ENCODE measurements at regions not wholly inside any gene's neighbourhood (a gene's known extent, or its start where the extent isn't known, plus 50 kb on each side); places are given as distances from the start of the nearest gene placed in this dataset.

DNA sequence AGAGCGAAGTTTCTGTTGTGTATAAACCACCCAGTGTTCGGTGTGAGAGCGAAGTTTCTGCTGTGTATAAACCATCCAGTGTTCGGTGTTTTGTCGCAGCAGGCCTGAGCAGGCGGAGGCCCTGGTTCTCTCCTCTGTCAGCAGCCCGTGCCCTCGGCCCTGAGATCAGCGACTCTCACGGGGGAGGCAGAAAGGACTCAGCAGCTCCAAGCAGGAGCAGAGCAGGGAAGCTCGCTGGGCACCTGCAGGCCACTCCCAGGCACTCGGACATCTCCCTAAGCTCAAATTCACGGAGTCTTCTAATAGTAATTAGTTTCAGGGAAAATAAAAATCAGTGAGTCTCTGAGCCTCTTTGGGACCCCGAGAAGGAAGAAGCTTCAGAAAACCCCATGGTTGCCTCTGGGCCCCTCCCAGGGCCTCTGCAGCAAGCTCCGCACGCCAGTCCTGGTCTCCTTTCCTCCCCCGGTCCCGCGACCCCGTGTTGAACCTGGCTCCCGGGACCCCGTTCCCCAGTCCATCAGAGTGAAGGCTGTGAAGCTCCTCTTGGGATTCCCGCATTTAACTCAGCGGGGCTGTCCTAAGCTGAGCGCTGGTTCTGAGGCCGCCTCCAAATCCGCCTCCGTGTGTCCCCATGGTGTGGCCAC lies 81.9 kb upstream of the ADAMTS2 start:
- no peak for DNase-seq

DNA sequence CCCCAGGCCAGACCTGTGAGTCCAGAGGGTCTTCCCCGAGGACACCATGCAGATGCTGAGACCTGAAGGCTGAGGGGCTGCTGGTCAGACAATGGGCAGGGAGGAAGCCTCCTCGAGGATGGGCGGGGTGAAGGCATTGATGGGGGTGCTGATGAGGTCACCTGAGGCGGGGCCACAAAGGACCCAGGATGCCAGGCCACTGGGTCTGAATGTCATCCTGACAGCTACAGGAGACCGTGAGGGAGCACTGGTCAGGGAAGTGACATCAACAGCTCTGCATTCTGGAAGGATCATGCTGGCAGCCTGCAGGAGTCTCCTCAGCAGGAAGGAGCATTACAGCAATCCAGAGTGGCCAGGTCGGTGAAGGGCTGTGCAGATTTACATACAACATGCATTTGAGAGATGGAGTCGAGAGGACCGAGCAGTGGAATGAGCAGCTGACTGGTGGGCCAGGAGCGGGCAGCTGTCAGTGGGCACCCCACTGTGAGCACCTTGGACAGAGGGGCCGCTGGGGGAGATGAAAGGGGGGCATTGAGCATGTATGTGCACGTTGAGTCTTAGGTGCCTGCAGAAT lies 77.7 kb upstream of the ADAMTS2 start:
- no peak for DNase-seq

DNA sequence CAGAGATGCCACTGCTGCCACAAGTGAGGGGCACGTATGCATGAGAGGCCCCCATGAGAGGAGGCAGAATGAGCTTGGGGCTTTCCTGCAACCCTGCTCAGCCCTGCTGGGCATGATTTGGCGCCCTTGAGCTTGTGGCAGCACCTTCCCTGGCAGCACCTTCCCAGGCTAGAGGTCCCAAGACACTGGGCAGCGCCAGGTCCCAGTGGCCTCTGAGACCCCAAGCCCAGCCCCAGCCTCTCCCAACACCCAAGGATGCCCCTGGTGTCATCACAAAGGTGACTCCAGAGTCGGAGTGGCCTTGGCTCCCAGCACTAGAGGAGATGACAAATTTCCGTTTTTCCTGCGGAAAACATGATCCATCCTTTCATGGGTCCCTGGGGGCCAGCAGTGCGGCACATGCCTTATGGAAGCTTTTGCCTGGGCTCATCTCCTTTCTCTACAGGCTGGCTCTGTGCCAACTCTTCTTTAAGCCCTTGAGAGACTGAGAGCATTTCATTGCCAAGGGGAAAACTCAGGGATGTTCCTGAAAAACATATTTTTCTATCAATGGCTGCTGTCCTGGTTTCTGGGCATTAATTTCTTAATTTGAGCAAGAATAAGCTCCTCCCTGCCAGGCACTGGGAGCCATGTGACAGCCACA lies 77.1 kb upstream of the ADAMTS2 start:
- no peak for DNase-seq

- DNase-seq, result no peak
These were observed 76.1 kb upstream of the ADAMTS2 start for GRCh38 chr5:179421144-179421901.

DNA sequence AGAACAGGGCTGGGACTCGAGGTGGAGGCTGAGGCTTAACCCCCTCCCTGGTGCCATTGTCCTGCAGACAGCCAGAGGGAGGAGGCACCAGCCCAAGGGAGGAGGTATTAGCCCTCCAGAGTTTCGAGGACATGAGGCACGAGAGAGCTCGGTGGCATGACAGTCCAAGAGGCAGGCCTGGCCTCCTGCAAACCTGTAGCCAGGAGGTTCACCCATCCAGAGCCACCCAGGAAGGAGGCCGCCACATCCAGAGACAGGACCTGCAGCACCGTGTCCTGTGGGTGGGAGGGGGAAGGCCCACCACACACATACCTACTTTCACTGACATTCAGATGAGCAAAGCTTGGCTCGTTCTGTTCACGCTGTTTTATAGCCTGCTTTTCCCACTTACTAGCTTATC lies 75.2 kb upstream of the ADAMTS2 start:
- DNase-seq, result no peak

DNA sequence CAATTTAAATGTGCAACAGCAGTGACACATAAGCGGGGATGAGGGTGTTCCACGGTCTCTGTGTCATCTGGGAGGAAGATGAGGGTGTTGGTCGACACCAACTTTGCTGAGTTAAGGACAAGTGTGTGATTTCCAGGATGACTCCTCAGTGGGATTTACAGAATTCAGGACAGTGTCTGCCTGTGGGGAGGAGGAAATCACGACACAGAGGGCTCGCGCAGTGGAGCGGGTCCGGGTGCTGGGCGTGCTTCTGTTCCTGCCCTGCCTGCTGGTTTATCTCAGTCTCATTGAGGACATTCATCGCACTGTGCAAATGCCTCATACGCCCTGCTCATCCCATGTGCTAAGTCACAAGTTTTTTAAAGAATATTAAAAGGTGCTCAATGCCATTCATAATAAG lies 73.7 kb upstream of the ADAMTS2 start:
- DNase-seq, result no peak

GRCh38 chr5:179417696-179418095 lies 72.4 kb upstream of the ADAMTS2 start:
- DNase-seq, result no peak

GRCh38 chr5:179417016-179417415 lies 71.8 kb upstream of the ADAMTS2 start:
- DNase-seq, result no peak

GRCh38 chr5:179416114-179416822 lies 71.0 kb upstream of the ADAMTS2 start:
- DNase-seq, result no peak

DNA sequence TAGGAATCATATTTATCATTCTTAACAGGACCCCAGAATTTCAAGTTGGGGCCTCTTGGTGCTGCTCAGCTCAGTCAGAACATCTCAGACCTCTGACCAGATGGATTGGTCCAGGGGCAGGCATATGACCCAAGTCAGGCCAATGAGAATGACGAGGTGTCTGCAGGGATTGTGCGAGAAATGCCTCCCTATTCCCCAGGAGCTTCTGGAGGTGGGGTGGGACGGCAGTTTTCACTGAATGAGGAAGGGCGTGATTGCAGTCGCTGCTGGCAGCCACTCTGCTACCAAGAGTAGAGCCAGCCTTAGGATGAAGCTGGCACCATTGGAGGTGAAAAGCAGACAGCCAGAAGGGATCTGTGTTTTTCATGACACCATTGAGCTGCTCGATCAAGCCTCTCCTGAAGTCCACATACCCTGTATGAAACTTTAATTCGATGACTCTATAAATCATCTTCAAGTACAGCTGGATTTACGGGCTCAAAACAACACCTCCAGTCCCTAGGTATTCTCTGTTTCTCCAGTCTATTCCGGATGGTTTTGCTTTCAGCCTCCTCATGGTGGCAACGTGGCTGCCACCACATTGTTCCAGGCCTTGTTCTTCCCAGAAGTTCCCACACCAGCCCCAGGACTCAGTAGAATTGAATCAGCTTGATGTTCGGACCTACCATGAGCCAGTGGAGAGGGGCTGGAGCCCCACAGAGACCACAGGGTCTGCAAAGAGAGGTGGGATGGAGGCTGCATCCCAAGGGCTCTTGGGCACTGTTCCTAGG lies 70.2 kb upstream of the ADAMTS2 start:
- no peak for DNase-seq

DNA sequence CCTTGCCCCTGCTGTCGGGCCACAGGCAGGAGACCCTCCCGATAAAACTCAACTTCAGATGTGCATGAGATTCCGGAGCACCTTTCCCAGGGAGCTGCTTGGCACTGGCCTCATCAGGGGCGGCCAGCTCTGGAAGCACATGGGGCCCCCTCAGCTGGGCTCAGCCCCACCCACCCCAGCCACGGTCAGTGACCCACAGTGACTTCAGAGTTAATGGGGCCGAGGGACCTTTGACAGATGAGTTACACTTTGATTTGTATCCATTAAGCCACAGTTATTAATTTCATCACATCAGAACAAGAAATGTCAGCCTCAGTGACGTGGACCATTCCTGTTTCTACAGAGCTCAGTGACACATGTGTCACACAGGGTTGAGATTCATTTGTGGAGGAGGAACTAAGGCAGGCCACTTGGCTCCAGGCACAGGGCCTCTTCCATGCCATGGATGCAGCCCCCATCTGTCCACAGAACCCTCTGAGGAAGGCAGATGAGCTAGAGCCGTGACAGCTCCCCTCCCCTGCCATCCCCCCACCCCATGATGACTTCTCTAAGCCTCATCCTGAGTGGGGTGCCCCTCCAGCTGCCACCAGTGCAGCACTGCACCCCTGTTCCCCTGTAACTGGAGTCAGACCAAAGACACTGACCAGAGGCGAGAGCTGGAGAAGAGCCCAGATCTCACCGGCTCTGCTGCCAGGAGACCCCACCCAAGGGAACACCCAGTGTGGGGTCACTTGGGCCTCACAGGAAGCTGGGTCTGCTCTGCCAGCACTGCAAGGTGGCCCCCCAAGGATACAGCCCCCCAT lies 69.4 kb upstream of the ADAMTS2 start:
- no peak for DNase-seq

- no peak for DNase-seq
These were observed 68.6 kb upstream of the ADAMTS2 start for GRCh38 chr5:179413711-179414458.

DNA sequence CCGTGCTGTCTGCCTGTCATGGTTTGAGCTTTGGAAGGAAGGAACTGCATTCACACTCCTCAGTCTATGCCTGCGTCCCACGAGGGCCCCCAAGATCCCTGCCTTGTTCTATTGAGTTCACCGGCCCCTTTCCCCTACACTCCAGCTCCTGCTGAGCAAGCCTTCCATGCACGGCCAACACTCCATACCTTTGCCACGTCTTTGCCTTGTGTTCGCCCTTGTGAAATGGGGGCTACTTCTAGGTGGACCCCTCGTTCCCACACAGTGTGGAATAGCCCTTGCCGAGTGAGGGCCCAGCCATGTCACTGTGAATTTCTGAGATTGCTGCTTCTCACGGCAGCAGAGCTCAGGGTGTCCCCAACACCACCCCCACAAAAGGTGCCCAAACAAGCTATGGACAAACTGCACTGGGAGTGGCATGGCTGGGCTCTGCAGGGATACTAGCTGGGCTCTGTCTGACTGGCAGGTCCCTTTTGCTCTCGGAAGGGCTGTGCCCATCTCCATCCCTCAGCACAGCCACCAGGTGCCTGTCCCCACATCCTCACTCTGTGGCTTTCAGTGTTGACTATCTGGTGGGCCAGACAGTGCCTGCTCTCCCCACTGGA lies 67.9 kb upstream of the ADAMTS2 start:
- no peak for DNase-seq

GRCh38 chr5:179411161-179411841 lies 66.0 kb upstream of the ADAMTS2 start:
- no peak for DNase-seq

DNA sequence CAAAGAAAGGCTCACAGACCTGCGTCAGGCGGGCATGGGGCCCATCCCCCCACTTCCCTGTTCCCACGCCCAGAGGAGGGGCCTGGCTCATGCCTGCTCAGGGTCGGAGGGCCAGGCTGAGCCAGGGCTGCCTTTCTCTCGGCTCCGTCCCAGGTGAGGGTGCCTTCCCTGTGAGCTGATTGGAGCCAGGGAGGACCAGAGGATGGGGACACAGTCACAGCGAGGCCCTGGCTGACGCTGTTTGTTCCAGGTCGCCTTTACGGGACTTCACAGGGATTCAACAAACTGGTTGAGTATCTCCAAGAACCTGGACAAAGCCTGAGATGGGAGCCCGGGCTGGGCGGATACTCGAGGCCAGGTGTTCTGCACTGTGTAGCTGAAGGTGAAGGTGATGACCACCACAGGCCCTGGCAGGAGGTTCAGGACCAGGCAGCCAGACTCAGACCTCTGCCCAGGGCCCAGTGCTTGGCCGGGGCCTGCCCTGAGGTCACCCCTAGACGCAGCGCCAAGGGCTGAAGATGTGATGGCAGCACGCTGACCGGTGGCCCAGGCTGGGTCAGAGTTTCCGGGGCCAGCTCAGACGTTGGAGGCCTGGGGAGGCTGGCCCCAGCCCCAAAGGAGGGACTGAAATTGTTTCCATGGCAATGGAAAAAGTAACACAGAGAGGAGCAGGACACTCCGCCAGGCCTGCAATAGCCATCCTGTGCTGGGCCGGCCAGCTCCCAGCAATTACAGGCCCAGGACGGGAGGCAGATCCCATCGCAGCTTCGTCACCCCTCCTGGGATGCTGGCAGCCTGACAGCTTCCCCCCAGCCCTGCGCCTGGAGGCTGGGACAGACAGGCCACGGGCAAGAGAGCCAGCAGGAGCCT lies 65.3 kb upstream of the ADAMTS2 start:
- DNase-seq, result no peak

DNA sequence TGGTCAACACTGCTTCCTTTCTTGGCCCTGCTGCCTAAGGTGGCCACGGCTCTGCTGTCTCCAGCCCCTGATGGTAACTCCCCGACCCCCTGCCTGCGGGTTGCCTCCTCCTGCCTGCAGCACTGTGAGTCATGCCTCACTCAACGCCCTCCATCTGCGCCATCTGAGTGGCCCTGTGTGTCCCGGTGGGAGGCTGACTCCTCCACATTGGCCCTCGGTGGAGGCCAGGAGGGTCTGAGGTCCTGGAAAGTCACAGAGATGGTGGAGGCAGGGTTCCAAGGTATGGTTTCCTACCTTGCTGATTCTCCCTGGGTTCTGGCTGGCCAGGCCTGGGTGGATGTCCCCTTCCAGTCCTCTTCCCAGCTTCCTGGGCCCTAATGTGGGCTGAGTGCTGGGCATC lies 64.5 kb upstream of the ADAMTS2 start:
- no peak for DNase-seq

- DNase-seq, result no peak
These were observed 63.4 kb upstream of the ADAMTS2 start for GRCh38 chr5:179408611-179409010.
